CD4-positive, alpha-beta T cell treated with Interleukin-17A for 1 hour (primary cell): ENCODE measurements at regions not wholly inside any gene's neighbourhood (a gene's known extent, or its start where the extent isn't known, plus 50 kb on each side); places are given as distances from the start of the nearest gene placed in this dataset.
"Not testable (repeated sequence)": the region's sequence is repeated elsewhere in the genome, so short reads cannot be mapped to it uniquely, and the experiment has no call there.

ENCODE experiments used
- DNase-seq: peaks from one replicate; pipeline ENCODE4 v3.0.0-alpha.2; 2020

DNA sequence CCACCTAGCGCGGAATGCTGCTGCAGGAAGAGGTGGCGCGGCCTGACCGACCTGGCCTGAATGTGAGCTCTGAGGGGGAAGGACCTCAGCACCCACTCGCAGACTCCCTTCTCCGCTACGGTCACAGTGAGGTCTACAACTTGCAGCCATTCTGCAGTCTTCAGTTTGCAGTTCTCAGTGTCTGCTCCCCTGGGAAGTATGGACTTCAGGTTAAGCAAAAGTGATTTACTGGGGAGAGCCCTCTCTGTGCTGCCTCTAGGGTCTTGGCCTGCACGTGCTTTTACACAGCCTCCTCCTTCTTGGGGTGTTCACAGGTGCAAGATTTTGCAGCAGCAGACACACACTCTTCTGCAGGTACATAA lies 296.0 kb downstream of the OMA1 start:
- DNase-seq: no peak

GRCh38 chr1:58249737-58250586 lies 296.6 kb downstream of the OMA1 start:
- DNase-seq: no peak

GRCh38 chr1:58249388-58249736 lies 297.2 kb downstream of the OMA1 start:
- no peak for DNase-seq

- no peak for DNase-seq
These were observed 297.7 kb downstream of the OMA1 start for GRCh38 chr1:58248791-58249190.

GRCh38 chr1:58248072-58248471 lies 298.5 kb downstream of the OMA1 start:
- no peak for DNase-seq

DNA sequence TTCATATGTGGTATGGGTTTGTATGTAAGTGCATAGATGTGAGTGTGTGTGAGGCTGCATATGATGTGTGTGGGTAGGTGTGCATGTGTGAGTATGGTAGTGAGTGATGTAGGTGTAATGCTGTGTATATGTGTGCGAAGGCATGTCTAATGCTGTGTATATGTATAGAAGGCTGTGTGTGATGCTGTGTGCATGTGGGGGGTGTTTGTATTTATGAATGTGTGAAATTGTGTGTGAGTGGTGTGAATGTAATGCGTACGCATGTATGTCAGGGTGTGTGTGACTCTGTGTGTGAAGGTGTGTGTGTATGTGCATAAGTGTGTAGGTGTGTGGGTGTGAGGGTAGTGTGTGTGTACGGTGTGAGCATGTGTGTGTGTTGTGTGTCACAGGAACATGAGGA lies 300.0 kb downstream of the OMA1 start:
- DNase-seq: no peak

DNA sequence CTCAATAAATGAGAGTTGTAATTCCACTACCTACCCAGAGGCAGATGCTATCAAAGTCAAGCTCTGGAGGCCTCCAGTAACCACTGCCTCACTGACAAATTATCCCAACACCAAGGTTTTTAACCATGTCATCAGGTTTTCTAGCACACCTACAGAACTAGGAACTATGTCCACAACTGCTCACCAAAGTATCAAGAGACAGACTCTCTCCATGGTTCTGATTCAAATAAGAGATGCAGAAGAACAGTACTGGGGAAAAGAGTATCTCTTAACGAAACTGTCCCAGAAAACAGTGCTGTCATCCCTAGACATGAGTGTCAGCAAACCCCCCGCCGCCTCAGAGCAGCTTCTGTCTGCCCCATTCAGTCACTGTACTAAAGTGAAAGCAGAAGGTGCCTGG lies 301.7 kb downstream of the OMA1 start:
- no peak for DNase-seq

DNA sequence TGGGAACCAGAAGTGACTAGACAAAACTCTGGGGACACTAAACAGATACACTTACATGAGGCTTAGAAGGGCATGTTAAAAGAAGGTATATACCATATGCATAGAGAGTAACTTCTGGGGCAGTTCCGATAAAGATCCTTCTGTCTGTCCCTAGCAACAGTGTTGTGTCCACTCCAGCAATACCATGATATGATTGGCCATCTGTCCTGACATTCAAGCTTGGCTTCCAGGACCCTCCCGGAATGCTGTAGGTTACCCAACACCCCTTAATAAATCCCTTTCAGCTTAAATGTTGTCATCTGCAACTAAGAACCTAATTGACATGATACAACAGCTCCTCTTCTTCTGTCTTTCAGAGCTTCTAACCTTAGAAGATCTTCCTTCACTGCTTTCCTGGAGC lies 307.7 kb downstream of the OMA1 start:
- DNase-seq: no peak

DNA sequence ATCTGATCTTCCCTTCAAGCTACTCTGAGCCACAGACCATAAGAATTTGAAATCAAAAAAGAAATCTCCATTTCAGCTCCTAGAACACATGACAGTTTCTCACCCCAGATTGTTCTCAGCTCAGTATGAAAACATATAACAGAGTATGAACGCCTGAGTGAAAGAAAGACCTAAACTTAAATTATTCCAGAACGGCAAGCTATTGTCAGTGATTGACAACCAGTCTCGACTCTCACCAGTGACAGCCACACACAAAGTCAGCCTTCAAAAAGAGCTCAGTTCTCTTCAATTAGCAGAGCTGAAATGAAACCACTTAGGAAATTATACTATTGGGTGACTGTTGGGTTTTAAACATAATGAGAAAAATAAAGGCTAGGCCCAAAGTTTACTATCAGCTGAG lies 312.8 kb downstream of the OMA1 start:
- no peak for DNase-seq

- no peak for DNase-seq
These were observed 315.3 kb downstream of the OMA1 start for GRCh38 chr1:58231204-58231603.

GRCh38 chr1:58227604-58228003 lies 318.9 kb downstream of the OMA1 start:
- no peak for DNase-seq

GRCh38 chr1:58223522-58223921 lies 323.0 kb downstream of the OMA1 start:
- no peak for DNase-seq

DNA sequence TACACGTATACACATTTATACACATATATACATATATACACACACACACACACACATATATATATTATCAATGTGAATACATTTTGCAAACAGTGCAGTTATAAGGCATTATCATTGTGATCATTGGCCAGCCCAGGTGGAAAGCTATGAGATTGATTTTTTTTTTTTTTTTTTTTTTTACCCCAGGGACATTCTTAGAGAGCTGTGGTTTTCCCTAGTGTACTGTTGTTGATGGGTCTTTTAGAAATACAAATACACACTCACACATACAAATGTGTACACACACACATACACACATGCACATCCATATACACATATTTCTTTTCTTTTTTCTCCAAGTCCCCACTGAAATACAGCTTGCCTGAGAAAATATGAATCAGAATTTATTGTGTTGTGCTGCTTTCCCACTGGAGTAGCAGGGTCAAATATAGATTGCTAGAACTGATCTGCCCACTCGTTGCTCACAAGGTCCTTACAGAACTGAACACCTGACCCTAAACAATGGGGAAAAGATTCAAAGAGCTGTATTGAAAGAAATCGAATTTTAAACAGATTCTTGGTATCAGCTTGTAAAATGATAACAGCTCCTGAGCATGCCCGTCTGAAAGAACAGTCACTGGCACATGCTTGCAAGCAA lies 325.6 kb downstream of the OMA1 start:
- DNase-seq: no peak

DNA sequence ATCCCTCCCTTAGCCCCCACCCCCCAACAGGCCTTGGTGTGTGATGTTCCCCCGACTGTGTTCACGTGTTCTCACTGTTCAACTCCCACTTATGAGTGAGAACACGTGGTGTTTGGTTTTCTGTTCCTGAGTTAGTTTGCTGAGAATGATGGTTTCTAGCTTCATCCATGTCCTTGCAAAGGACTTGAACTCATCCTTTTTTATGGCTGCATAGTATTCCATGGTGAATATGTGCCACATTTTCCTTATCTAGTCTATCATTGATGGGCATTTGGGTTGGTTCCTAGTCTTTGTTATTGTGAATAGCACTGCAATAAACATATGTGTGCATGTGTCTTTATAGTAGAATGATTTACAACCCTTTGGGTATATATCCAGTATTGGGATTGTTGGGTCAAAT lies 330.4 kb downstream of the OMA1 start:
- not testable (repeated sequence) for DNase-seq

DNA sequence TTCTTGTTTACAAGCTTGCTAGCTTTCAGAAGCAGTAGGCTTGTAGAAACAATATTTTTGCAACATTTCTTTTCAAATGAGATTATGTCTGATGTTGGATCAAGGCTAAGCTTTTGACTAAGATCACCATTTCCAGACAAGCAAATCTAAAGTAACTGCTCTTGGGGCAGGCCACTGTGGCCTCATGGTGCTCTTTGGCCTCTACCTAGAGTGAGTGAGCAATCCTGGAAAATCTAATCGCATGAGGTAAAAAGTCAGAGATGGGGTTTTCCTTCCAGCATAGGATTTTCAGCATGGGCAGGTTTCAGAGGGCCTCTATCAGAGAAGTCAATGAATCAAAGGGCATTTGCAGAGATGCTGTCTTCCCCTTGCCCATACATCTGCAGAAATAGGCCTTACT lies 331.9 kb downstream of the OMA1 start:
- no peak for DNase-seq

DNA sequence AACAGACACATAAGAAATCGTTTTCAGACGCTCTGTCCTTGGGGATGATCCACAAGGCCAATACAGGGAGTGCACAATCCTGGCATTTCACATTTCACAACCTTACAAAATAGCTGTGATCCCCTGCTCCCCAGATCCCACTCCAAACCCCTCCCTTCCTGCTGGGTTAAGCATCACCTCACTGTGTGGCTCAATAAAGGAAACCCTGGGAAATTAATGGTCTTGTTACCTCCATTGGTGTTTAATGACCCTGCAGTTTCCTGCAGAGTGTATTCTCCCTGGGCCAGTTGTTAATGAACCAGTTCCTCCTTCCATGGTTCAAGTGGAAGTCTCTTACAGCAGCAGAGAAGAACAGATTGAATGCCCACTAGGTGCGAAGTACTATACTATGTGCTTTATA lies 334.7 kb downstream of the OMA1 start:
- DNase-seq: no peak

- no peak for DNase-seq
These were observed 337.0 kb downstream of the OMA1 start for GRCh38 chr1:58209575-58209974.

- no peak for DNase-seq
These were observed 339.8 kb downstream of the OMA1 start for GRCh38 chr1:58206749-58207148.

DNA sequence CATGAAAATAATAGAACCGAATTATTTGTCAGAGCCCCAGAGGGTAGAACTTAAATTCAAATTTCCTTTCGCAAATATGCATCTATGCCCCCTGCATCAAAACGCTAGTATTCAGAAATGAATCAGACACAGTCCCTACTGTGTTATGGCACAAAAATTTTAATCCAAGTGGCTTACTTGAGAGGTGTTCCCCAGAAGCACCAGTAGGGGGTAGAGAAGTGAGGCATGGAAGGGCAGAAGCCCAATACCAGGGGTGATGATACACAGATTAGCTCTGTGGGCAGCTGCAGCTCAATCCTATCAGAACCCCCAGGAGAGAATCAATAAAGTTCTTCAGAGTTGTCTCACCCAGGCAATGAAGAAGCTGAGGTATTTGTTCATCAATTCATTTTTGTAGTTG lies 342.2 kb downstream of the OMA1 start:
- DNase-seq: no peak

GRCh38 chr1:58201492-58202106 lies 344.9 kb downstream of the OMA1 start:
- no peak for DNase-seq

DNA sequence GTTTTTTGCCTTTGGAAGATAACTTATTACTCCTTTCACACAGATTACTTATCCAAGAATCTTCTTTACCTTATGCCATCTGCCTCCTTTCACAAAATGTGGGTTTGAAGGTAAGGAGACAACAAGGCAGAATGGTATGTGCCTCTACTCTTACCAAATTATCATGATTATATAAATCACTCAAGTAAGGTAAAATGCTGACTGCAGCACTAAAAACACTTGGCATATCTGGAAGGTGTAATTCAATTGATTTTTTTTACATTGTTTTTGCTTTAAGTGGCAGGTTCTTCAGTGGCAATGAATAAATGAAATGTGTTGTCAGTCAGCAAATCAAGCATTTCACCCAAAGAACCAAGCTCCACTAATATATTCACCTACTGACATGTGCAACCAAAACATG lies 346.1 kb downstream of the OMA1 start:
- no peak for DNase-seq

DNA sequence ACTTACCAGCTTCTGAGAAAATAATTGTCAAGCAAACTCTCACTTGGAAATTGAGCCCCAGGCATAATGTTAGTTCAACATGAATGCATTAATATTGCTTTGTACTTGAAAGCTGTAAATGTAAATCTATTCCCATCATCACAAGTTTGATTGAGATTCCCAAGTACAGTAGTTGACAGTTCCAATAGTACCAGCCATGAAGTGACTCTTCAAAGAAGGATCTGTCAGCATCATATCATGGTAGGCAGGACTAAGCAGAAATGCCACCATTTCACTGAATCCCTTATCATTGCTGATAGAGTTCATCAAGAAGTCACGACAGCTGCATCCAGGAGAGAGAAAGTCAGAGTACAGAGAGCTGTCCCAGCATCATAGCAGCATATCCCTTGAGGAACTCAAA lies 348.7 kb downstream of the OMA1 start:
- no peak for DNase-seq

- no peak for DNase-seq
These were observed 356.1 kb downstream of the OMA1 start for GRCh38 chr1:58190267-58190988.

DNA sequence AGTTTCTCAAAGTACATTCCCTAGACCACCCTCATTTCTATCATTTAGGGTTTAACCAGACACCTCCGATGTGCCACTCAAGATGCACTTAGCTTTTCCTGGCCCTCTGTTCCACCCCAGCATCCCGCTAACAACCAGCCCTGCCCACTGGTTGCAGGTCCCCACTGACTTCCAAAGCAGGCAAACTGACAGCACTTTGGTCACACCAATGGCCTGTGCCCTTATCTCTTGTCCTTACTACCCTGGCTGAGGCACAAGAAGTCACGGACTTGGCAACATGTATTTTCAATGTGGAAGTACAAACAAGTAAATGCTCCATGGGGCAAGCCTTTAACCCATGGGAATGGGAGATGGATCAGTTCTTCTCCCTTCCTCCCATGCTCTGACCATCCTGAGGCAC lies 357.1 kb downstream of the OMA1 start:
- DNase-seq: no peak
